Activated naive CD8-positive, alpha-beta T cell treated with anti-CD3 and anti-CD28 coated beads, Interleukin-2, amount 50 U/mL, for 24 hours (primary cell): ENCODE measurements at regions not wholly inside any gene's neighbourhood (a gene's known extent, or its start where the extent isn't known, plus 50 kb on each side); places are given as distances from the start of the nearest gene placed in this dataset.

Experiments
- ATAC-seq: fragments of 150-1000 bp; cut with Tn5 transposase; one replicate; pipeline ENCODE4 v1.10.0; 2021
- DNase-seq: peaks from one replicate; pipeline ENCODE4 v3.0.0; 2021
- H3K27ac Mint-ChIP-seq: one replicate; pipeline ENCODE4 v1.8.0; 2021; ENCODE audit warnings: mild to moderate bottlenecking, mixed read lengths
- H3K27me3 Mint-ChIP-seq: one replicate; pipeline ENCODE4 v1.8.0; 2021; ENCODE audit warnings: mixed read lengths
- H3K36me3 Mint-ChIP-seq: one replicate; pipeline ENCODE4 v1.8.0; 2021; ENCODE audit warnings: low read depth, mixed read lengths
- H3K4me1 Mint-ChIP-seq: one replicate; pipeline ENCODE4 v1.8.0; 2021; ENCODE audit warnings: mixed read lengths
- H3K4me3 Mint-ChIP-seq: one replicate; pipeline ENCODE4 v1.8.0; 2021; ENCODE audit warnings: mild to moderate bottlenecking, moderate library complexity, mixed read lengths
- H3K9me3 Mint-ChIP-seq: one replicate; pipeline ENCODE4 v1.8.0; 2021; ENCODE audit warnings: mixed read lengths

GRCh38 chr20:6626805-6627204 is 140.7 kb upstream of the BMP2 start:
- H3K9me3 Mint-ChIP-seq, result peaks cover 5% of the 10 kb centered on the region
- no peaks in the 10 kb centered on the region for H3K4me1 Mint-ChIP-seq
- DNase-seq, result no peak
- H3K4me3 Mint-ChIP-seq, result no peak overlapping the region
- no peak overlapping the region for H3K27ac Mint-ChIP-seq
- no peaks in the 10 kb centered on the region for H3K36me3 Mint-ChIP-seq
- H3K27me3 Mint-ChIP-seq, result no peaks in the 10 kb centered on the region
- ATAC-seq, result no peak

GRCh38 chr20:6623989-6624388 is 143.5 kb upstream of the BMP2 start:
- ATAC-seq, result no peak
- no peak overlapping the region for H3K27ac Mint-ChIP-seq

GRCh38 chr20:6622041-6622440 is 145.4 kb upstream of the BMP2 start:
- Mint-ChIP-seq H3K27ac (no peak overlapping the region), H3K4me1 (no peaks in the 10 kb centered on the region), H3K4me3 (no peak overlapping the region), H3K9me3 (peaks cover 4% of the 10 kb centered on the region), H3K36me3 (no peaks in the 10 kb centered on the region), H3K27me3 (no peaks in the 10 kb centered on the region)
- DNase-seq (no peak), ATAC-seq (no peak)

More at GRCh38 chr20:6623989-6624388, 143.5 kb upstream of the BMP2 start:
- Mint-ChIP-seq H3K4me1 (no peaks in the 10 kb centered on the region), H3K4me3 (no peak overlapping the region), H3K36me3 (no peaks in the 10 kb centered on the region), H3K9me3 (peaks cover 4% of the 10 kb centered on the region), H3K27me3 (no peaks in the 10 kb centered on the region)
- DNase-seq, result no peak

- no peak overlapping the region for H3K27ac Mint-ChIP-seq
- DNase-seq, result no peak
- no peaks in the 10 kb centered on the region for H3K4me1 Mint-ChIP-seq
- H3K9me3 Mint-ChIP-seq, result peaks cover 4% of the 10 kb centered on the region
- no peaks in the 10 kb centered on the region for H3K36me3 Mint-ChIP-seq
- no peaks in the 10 kb centered on the region for H3K27me3 Mint-ChIP-seq
- H3K4me3 Mint-ChIP-seq, result no peak overlapping the region
- no peak for ATAC-seq
Observed at GRCh38 chr20:6618051-6618450, 149.4 kb upstream of the BMP2 start.

- H3K36me3 Mint-ChIP-seq, result no peaks in the 10 kb centered on the region
- DNase-seq (no peak), ATAC-seq (no peak)
- peaks cover 13% of the 10 kb centered on the region for H3K9me3 Mint-ChIP-seq
- no peak overlapping the region for H3K27ac Mint-ChIP-seq
- no peaks in the 10 kb centered on the region for H3K4me1 Mint-ChIP-seq
- H3K27me3 Mint-ChIP-seq, result no peaks in the 10 kb centered on the region
- no peak overlapping the region for H3K4me3 Mint-ChIP-seq
Observed at GRCh38 chr20:6616421-6616820, 151.1 kb upstream of the BMP2 start.

- no peak overlapping the region for H3K27ac Mint-ChIP-seq
- H3K27me3 Mint-ChIP-seq, result no peaks in the 10 kb centered on the region
- H3K36me3 Mint-ChIP-seq, result no peaks in the 10 kb centered on the region
- H3K9me3 Mint-ChIP-seq, result peaks cover 10% of the 10 kb centered on the region
- no peak overlapping the region for H3K4me3 Mint-ChIP-seq
- no peaks in the 10 kb centered on the region for H3K4me1 Mint-ChIP-seq
- ATAC-seq (no peak), DNase-seq (no peak)
Observed at GRCh38 chr20:6614836-6615235, 152.7 kb upstream of the BMP2 start.

GRCh38 chr20:6613280-6613861 is 154.1 kb upstream of the BMP2 start:
- H3K4me3 Mint-ChIP-seq, result no peak overlapping the region

GRCh38 chr20:6612606-6612923 is 154.9 kb upstream of the BMP2 start:
- Mint-ChIP-seq H3K9me3 (peaks cover 10% of the 10 kb centered on the region), H3K4me3 (no peak overlapping the region), H3K36me3 (no peaks in the 10 kb centered on the region), H3K27ac (no peak overlapping the region), H3K4me1 (no peaks in the 10 kb centered on the region), H3K27me3 (no peaks in the 10 kb centered on the region)
- DNase-seq (no peak), ATAC-seq (no peak)

More at GRCh38 chr20:6613280-6613861, 154.1 kb upstream of the BMP2 start:
- peaks cover 10% of the 10 kb centered on the region for H3K9me3 Mint-ChIP-seq
- H3K27me3 Mint-ChIP-seq, result no peaks in the 10 kb centered on the region
- H3K27ac Mint-ChIP-seq, result no peak overlapping the region
- H3K4me1 Mint-ChIP-seq, result no peaks in the 10 kb centered on the region
- DNase-seq (no peak), ATAC-seq (no peak)
- no peaks in the 10 kb centered on the region for H3K36me3 Mint-ChIP-seq

GRCh38 chr20:6611911-6612605 is 155.4 kb upstream of the BMP2 start:
- no peak overlapping the region for H3K27ac Mint-ChIP-seq
- H3K27me3 Mint-ChIP-seq, result peaks cover 2% of the 10 kb centered on the region
- no peaks in the 10 kb centered on the region for H3K4me1 Mint-ChIP-seq
- H3K36me3 Mint-ChIP-seq, result no peaks in the 10 kb centered on the region
- DNase-seq, result no peak
- peaks cover 10% of the 10 kb centered on the region for H3K9me3 Mint-ChIP-seq
- ATAC-seq, result no peak
- H3K4me3 Mint-ChIP-seq, result no peak overlapping the region

GRCh38 chr20:6606651-6607050 is 160.8 kb upstream of the BMP2 start:
- DNase-seq (no peak), ATAC-seq (no peak)
- Mint-ChIP-seq H3K27me3 (peaks cover 4% of the 10 kb centered on the region), H3K9me3 (peaks cover under 1% of the 10 kb centered on the region), H3K4me1 (no peaks in the 10 kb centered on the region), H3K4me3 (no peak overlapping the region), H3K27ac (no peak overlapping the region), H3K36me3 (no peaks in the 10 kb centered on the region)

GRCh38 chr20:6605055-6605935 is 162.2 kb upstream of the BMP2 start:
- no peak overlapping the region for H3K4me3 Mint-ChIP-seq
- H3K27ac Mint-ChIP-seq, result no peak overlapping the region
- DNase-seq (no peak), ATAC-seq (no peak)
- no peaks in the 10 kb centered on the region for H3K9me3 Mint-ChIP-seq
- peaks cover 4% of the 10 kb centered on the region for H3K27me3 Mint-ChIP-seq
- no peaks in the 10 kb centered on the region for H3K4me1 Mint-ChIP-seq
- no peaks in the 10 kb centered on the region for H3K36me3 Mint-ChIP-seq

- Mint-ChIP-seq H3K27me3 (peaks cover 4% of the 10 kb centered on the region), H3K9me3 (no peaks in the 10 kb centered on the region), H3K27ac (no peak overlapping the region), H3K36me3 (no peaks in the 10 kb centered on the region), H3K4me3 (no peak overlapping the region), H3K4me1 (no peaks in the 10 kb centered on the region)
- ATAC-seq (no peak), DNase-seq (no peak)
Observed at GRCh38 chr20:6604179-6604578, 163.3 kb upstream of the BMP2 start.

- Mint-ChIP-seq H3K36me3 (no peaks in the 10 kb centered on the region), H3K4me1 (no peaks in the 10 kb centered on the region), H3K4me3 (no peak overlapping the region), H3K27me3 (peaks cover 2% of the 10 kb centered on the region), H3K27ac (no peak overlapping the region), H3K9me3 (no peaks in the 10 kb centered on the region)
- ATAC-seq (no peak), DNase-seq (no peak)
Observed at GRCh38 chr20:6599876-6600735, 167.4 kb upstream of the BMP2 start.

- Mint-ChIP-seq H3K36me3 (no peaks in the 10 kb centered on the region), H3K27me3 (no peaks in the 10 kb centered on the region), H3K4me1 (no peaks in the 10 kb centered on the region), H3K9me3 (no peaks in the 10 kb centered on the region), H3K4me3 (no peak overlapping the region), H3K27ac (no peak overlapping the region)
- DNase-seq (no peak), ATAC-seq (no peak)
Observed at GRCh38 chr20:6595704-6596103, 171.8 kb upstream of the BMP2 start.
